OCI-LY3 (cell line): ENCODE measurements at regions not wholly inside any gene's neighbourhood (a gene's known extent, or its start where the extent isn't known, plus 50 kb on each side); places are given as distances from the start of the nearest gene placed in this dataset.

Experiments used
- H2AFZ ChIP-seq: fragments of 200-600, 300-600 bp; shearing (Covaris generic); 2 replicates; pipeline ENCODE4 v1.6.0; 2014; ENCODE audit warnings: antibody characterized with exemption, low read depth, low read length
- H3K27ac ChIP-seq: fragments of 200-600, 300-600 bp; sonication (generic); 2 replicates; pipeline ENCODE4 v1.5.1; 2014; ENCODE audit warnings: mild to moderate bottlenecking, low read length, moderate library complexity, mixed read lengths
- H3K27me3 ChIP-seq: fragments of 200-600, 300-600 bp; sonication (generic); 2 replicates; pipeline ENCODE4 v1.6.1; 2014; ENCODE audit warnings: low read depth, low read length, mixed read lengths
- H3K36me3 ChIP-seq: fragments of 200-600, 300-600 bp; sonication (generic); replicated peaks from 2 replicates; pipeline ENCODE3; 2014; ENCODE audit warnings: low read depth, low read length, mixed read lengths
- H3K4me1 ChIP-seq: fragments of 300-600, 200-600 bp; sonication (generic); 2 replicates; pipeline ENCODE4 v1.6.1; 2014; ENCODE audit warnings: low read length, mixed read lengths
- H3K4me2 ChIP-seq: fragments of 200-600, 300-600 bp; sonication (generic); 2 replicates; pipeline ENCODE4 v1.6.1; 2014; ENCODE audit warnings: low read length, mixed read lengths
- H3K4me3 ChIP-seq: fragments of 300-600, 200-600 bp; sonication (generic); 2 replicates; pipeline ENCODE4 v1.5.1; 2014; ENCODE audit warnings: antibody characterized with exemption, mild to moderate bottlenecking, low read length, moderate library complexity
- H3K79me2 ChIP-seq: fragments of 300-600, 200-600 bp; shearing (Covaris generic); 2 replicates; pipeline ENCODE4 v1.6.1; 2014; ENCODE audit warnings: mild to moderate bottlenecking, low read length, mixed read lengths
- H3K9ac ChIP-seq: fragments of 300-600, 200-600 bp; shearing (Covaris generic); 2 replicates; pipeline ENCODE4 v1.6.0; 2014; ENCODE audit warnings: mild to moderate bottlenecking, low read length, moderate library complexity
- H3K9me3 ChIP-seq: fragments of 200-600, 300-600 bp; shearing (Covaris generic); 2 replicates; pipeline ENCODE4 v1.6.1; 2014; ENCODE audit warnings: low read length, mixed read lengths; ENCODE audit not compliant: insufficient read depth
- H4K20me1 ChIP-seq: fragments of 200-600, 300-600 bp; sonication (generic); 2 replicates; pipeline ENCODE4 v1.6.1; 2016; ENCODE audit warnings: low read length, mixed read lengths; ENCODE audit not compliant: insufficient read depth
- EZH2phosphoT487 ChIP-seq: fragments of 200-600 bp; shearing (Covaris generic); IDR thresholded peaks from 2 replicates; pipeline ENCODE4 v1.6.1; 2018; ENCODE audit warnings: antibody characterized with exemption, mixed run types, low read depth
- TF ChIP-seq, protein P1 (sequence below): fragments of 200-600, 300-600 bp; sonication (generic); IDR thresholded peaks from 2 replicates; pipeline ENCODE4 v1.5.1; 2014; ENCODE audit warnings: antibody characterized with exemption, low read length, low read depth

- TF ChIP-seq EZH2phosphoT487, result no peak
- TF ChIP-seq, protein P1, sequence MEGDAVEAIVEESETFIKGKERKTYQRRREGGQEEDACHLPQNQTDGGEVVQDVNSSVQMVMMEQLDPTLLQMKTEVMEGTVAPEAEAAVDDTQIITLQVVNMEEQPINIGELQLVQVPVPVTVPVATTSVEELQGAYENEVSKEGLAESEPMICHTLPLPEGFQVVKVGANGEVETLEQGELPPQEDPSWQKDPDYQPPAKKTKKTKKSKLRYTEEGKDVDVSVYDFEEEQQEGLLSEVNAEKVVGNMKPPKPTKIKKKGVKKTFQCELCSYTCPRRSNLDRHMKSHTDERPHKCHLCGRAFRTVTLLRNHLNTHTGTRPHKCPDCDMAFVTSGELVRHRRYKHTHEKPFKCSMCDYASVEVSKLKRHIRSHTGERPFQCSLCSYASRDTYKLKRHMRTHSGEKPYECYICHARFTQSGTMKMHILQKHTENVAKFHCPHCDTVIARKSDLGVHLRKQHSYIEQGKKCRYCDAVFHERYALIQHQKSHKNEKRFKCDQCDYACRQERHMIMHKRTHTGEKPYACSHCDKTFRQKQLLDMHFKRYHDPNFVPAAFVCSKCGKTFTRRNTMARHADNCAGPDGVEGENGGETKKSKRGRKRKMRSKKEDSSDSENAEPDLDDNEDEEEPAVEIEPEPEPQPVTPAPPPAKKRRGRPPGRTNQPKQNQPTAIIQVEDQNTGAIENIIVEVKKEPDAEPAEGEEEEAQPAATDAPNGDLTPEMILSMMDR, result no peak
These were observed 126.6 kb upstream of the TYRP1 start for GRCh38 chr9:12566404-12567090.

DNA sequence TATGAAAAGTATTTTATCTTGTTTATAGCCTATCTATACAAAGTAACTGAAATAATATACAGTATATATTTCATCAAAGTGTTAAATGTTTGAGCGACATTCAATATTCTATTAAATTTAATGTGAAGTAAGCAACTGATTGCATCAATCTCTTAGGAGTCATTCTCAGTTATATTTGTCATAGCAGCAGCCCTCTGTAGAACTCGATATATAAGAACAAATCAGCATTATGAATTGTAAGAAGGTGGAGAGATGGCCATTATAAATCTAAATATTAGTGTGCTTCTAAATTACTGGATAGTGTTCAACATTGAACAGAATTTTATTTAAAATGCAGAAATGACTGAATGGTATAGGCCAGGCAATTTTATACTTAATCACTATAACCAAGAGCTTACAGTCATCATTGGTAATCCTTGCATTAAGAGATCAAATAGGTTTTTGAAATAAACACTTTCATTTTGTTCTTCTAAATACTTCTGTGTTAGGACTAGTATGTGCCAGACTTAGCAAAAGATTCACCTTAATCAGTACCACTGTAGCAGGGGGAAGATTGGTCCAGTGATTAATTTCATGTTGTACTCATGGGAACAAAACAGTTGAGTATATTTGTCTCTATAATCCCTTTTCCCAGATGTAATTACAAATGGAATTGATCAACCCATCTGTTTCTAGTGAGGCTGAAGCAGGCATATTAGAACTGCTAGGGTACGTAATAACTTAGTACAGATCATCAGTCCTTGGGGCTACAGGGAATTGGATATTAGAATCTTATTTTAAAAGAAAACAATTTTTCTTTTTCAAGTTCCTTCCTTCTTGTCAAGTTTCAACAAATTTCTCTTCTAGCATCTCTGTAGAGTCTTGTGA, 108.3 kb upstream of the TYRP1 start:
- Histone ChIP-seq H4K20me1 (no peaks in the 10 kb centered on the region), H3K4me1 (no peaks in the 10 kb centered on the region), H3K27ac (no peak overlapping the region), H3K79me2 (no peaks in the 10 kb centered on the region), H3K9me3 (no peaks in the 10 kb centered on the region), H3K9ac (no peak overlapping the region), H3K4me3 (no peak overlapping the region), H3K4me2 (no peak overlapping the region), H3K27me3 (no peaks in the 10 kb centered on the region), H3K36me3 (no peaks in the 10 kb centered on the region), H2AFZ (no peak overlapping the region)
- TF ChIP-seq, protein P1, result no peak
- no peak for TF ChIP-seq EZH2phosphoT487

More at GRCh38 chr9:12566404-12567090, 126.6 kb upstream of the TYRP1 start:
- Histone ChIP-seq H3K4me2 (no peak overlapping the region), H3K36me3 (no peaks in the 10 kb centered on the region), H3K27ac (no peak overlapping the region), H2AFZ (no peak overlapping the region), H3K27me3 (0 out of 2 replicates have a peak, but pooled peaks cover 3% of the 10 kb centered on the region), H3K4me1 (no peaks in the 10 kb centered on the region), H3K9me3 (no peaks in the 10 kb centered on the region), H3K79me2 (no peaks in the 10 kb centered on the region), H4K20me1 (no peaks in the 10 kb centered on the region), H3K9ac (no peak overlapping the region), H3K4me3 (no peak overlapping the region)

- Histone ChIP-seq H3K4me1 (0 out of 2 replicates have a peak, but pooled peaks cover 4% of the 10 kb centered on the region), H4K20me1 (no peaks in the 10 kb centered on the region), H3K79me2 (no peaks in the 10 kb centered on the region), H3K27me3 (no peaks in the 10 kb centered on the region), H2AFZ (no peak overlapping the region), H3K4me2 (no peak overlapping the region), H3K4me3 (no peak overlapping the region), H3K36me3 (no peaks in the 10 kb centered on the region), H3K9ac (no peak overlapping the region), H3K9me3 (no peaks in the 10 kb centered on the region), H3K27ac (no peak overlapping the region)
- TF ChIP-seq, protein P1, result no peak
- TF ChIP-seq EZH2phosphoT487, result no peak
These were observed 97.8 kb upstream of the TYRP1 start for GRCh38 chr9:12595400-12595799.

GRCh38 chr9:12604164-12604821, 88.9 kb upstream of the TYRP1 start:
- Histone ChIP-seq H2AFZ (no peak overlapping the region), H3K9me3 (no peaks in the 10 kb centered on the region), H3K27ac (no peak overlapping the region), H3K27me3 (no peaks in the 10 kb centered on the region), H3K4me1 (no peaks in the 10 kb centered on the region), H3K79me2 (no peaks in the 10 kb centered on the region), H3K36me3 (no peaks in the 10 kb centered on the region), H4K20me1 (no peaks in the 10 kb centered on the region), H3K9ac (no peak overlapping the region), H3K4me3 (no peak overlapping the region), H3K4me2 (no peak overlapping the region)
- TF ChIP-seq, protein P1, result no peak
- TF ChIP-seq EZH2phosphoT487, result no peak
